Non-pigmented ciliary epithelial cell (primary cell): ENCODE measurements at regions not wholly inside any gene's neighbourhood (a gene's known extent, or its start where the extent isn't known, plus 50 kb on each side); places are given as distances from the start of the nearest gene placed in this dataset.

Source experiments
- DNase-seq: peaks from one replicate; pipeline ENCODE4 v3.0.0-alpha.2; 2010; ENCODE audit warnings: low read depth

DNA sequence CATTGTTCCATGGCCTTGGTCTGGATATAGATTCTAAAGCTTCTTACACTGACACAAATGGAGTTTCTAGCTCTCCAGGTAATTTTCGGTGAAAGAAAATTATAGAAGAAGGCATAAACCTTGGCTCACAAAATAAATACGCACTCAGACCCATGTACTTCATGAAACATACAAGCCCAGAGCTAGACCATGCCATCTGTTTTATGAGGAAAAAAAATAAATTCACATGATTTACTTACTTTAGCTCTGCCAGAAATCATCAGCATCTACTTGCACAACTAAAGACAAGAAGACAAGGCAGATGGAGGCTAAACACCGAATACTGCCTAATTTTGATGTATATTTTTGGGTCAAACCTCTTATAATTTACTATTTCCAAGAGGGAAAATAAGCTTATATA, 197.4 kb upstream of the KLF14 start:
- DNase-seq, result no peak

DNA sequence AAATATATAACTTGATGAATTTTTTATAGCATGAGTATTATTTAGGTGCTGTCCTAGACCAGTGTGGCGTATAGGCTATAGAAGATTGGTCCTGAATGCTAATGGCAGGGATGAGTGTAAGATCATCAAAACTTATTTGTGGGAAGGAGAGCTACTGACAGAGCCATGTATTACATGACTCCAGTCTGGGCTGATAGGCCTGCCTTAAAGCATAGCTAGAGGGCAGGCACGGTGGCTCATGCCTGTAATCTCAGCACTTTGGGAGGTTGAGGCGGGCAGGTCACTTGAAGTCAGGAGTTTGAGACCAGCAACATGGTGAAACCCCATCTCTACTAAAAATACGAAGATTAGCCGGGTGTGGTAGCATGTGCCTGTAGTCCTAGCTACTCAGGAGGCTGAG, 198.1 kb upstream of the KLF14 start:
- DNase-seq, result no peak

DNA sequence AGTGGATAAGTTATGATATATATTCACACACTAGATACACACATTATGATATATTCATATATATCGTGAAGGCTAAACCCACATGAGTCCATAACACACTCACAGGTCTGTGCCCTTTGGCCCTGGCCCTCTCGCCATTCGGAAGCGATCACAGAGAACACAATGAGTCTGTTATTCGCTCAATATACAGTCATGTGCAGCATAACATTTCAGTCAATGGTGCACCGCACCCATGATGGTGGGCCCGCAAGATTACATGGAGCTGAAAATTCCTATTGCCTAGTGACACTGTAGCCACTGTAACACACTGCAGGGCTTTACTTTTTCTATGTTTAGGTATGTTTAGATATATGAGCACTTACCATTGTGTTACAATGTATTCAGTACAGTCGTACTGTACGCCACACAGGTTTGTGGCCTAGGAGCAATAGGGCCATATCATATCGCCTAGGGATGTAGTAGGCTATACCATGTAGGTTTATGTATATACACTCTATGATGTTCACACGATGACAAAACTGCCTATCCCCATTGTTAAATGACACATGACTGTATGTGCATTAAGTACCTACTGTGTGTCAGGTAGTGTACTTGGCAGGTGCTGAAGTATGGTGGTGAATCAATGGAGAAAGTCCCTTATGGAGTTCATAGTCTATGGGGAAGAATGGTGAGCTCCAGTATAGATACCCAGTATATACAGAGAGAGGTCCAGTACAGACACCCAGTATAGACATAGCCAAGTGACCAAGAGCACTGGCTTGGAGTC, 198.8 kb upstream of the KLF14 start:
- DNase-seq, result no peak

DNA sequence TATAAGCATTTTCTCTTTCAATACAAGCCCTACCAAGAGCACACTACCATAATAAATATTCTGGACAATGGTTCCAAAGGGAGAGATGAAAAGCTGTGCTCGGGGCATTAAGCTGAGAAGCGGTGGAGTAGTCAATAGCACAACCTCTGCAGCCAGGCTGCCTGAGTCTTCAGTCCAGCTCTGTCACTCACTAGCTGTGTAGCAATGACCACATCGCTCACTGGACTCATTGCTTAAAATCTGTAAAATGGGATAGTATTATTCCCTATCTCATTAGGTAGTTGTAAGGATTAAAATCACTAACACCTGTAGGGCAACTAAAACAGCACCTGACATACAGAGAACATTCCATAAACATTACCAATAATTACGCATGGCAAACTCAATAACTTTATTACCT, 199.9 kb upstream of the KLF14 start:
- no peak for DNase-seq

DNA sequence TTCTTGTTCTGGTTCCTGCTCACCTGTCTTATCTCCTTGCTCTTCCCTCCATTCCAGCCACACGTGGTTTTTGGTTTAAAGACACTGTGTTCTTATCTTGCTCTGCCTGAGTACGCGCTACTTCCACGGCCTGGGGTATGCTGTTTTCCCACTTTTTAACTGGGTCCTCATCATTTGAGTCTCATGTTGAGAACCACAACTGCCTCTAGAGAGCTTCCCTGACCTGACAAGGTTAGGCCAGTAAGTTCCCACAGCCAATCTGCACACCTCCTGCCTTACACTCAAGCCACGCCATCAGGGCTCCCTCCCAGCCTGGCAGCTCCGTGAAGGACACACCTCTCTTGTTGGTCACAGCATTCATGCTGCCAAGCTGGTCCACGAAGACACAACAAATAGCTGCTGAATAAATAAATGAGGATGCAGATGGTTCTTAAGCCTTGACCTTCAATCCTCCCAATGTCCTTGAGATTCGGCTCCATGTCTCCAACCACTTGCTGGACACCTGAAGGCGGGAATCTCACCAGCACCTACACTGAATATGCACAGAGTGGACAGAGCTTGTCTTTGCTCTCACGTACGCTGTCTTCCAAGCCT, 201.7 kb upstream of the KLF14 start:
- no peak for DNase-seq

DNA sequence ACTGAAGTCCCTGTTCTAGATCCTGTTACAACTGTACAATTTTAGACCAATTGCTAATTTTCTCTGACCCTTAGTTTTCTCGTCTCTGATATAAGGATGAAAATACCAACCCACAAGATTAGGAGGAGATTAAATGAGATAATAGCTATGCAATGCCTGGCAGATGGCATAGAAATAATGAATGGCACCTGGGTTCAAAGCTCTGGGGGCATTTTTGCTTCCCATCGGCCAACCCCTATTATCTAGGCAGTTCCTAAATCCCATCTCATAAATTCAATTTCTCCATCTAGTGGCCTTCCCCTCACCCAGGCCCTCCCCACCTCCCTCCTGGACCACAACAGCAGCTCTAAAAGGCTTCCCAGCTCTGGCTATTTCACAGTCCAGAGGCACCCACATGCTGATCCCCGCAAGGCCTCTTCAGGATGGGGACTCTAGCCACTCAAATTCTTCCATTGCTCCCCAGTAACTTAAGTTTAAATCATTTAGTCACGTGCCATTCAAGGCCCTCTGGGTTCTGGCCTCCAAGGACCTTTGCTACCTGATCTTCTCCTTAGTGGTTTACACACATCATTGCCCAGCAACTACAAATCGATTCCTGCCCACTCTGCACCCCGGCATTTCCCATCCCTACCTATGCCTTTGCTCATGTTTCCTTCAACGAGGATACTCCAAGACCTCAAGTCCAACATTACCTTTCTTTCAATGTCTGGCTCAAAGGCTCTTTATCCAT, 202.4 kb upstream of the KLF14 start:
- no peak for DNase-seq

DNA sequence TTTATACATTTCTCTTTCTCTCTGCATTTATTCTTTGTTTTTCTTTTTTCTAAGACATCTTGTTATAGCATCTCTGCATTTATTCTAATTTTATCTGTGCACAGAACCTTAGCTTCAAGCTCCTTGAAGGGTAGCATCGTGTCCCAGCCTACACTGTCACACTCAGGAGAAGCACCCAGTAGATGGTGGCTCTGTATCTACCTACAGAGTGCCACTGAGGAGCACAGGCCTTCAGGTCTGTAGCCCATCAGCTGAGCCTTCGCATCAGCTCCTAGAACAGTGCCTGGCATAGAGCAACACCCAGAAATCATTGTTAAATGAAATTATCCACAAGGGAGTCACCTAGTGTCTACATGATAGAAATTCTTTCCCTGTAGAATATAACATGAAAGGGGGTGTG, 203.0 kb upstream of the KLF14 start:
- no peak for DNase-seq

DNA sequence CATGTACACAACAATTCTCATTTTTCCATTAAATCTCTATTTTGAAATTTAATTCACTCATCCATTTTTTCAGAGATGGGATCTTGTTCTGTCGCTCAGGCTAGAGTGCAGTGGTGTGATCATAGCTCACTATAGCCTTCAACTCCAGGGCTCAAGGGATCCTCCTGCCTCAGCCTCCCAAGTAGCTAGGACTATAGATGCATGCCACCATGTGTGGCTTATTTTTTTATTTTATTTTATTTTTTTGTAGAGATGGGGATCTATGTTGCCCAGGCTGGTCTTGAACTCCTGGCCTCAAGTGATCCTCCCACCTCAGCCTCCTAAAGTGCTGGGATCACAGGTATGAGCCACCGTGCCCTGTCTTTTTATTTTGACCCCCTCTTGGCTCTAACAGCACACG, 203.8 kb upstream of the KLF14 start:
- DNase-seq, result no peak

DNA sequence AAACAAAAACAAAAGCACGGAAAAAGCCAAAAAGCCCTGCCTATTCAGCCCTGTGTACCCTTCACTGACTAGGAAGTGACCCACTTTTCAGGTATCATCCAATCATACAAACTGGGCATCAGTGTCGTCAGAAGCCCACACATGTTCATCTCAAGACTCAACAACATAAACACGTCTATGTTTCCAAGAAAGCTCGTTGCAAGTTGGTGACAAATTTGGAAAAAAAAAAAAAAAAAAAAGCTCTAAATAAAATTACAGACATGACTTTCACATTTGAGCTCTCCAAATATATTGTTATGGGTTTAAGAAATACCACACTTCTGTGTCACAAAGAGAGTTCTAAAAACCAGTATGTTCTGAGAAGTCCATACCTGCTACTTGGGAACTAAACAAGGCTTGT, 204.7 kb upstream of the KLF14 start:
- DNase-seq, result no peak

DNA sequence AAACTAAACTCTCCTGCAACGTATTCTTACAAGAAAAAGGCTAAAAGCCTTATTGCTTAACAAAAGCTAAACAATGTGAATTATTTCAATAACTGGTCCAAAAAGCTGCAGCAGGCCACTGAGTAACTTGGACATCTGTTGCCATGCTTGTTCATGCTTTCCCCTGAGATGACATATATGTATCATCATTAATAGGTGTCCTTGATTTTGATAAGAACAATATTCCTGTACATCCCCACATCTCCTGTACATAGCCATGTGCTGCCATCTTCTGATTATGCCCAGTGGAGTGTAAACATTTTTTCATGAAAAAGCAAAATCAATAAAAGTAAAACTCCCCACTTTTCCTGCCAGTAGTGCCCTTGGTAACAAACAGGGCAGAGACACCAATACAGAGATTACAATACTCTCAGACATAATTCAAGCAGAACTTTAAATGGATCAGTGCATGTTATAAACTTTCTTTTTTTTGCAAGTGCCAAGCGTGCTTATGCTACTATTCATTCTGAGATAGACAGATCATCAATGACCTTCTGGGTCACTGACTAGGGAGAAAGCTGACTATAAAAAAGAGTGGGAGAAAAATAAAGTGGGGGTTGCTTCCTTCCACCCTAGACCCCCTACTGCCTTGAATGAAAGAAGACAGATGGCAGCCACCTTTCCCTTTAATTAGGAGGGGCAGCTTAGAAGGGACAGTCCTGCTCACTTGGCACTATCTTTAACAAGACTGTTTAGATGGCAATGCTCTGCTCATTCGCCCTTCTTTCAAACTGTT, 205.5 kb upstream of the KLF14 start:
- no peak for DNase-seq

DNA sequence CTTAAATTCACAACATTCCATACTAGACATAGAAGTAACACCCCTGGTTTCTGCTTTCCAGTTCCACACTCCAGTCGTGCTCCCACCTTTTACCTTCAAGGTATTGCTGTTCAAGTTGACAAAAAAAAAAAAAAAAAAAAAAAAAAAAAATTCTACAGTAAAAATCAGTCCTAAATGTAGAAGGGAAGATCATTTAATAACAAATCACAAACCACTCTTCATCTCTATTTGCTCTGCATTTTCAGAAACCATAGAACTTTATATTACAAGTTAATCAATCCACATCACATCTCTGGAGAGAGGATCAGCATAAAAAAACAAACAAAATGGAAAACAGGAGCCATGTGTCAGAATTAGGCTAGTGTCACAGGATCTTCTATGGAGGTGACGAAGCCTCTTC, 206.3 kb upstream of the KLF14 start:
- no peak for DNase-seq

DNA sequence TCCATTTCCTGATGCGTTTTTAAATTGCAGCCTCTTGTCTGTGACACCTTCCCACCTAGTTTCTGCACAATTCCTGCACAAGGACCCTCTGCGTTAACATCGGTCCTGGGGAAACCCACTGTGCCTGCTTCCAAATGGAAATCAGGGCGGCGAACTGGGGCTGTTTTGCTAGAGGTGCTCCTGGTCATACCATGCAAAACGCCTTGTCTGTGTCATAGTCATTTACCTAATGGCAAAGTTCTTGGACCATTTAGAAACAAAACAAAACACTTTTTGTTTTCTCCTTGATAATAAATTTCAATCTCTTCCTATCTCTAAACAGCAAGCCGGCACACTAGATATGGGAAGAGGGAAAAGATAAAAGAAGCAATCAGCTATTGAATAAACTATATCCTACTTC, 206.9 kb upstream of the KLF14 start:
- no peak for DNase-seq

DNA sequence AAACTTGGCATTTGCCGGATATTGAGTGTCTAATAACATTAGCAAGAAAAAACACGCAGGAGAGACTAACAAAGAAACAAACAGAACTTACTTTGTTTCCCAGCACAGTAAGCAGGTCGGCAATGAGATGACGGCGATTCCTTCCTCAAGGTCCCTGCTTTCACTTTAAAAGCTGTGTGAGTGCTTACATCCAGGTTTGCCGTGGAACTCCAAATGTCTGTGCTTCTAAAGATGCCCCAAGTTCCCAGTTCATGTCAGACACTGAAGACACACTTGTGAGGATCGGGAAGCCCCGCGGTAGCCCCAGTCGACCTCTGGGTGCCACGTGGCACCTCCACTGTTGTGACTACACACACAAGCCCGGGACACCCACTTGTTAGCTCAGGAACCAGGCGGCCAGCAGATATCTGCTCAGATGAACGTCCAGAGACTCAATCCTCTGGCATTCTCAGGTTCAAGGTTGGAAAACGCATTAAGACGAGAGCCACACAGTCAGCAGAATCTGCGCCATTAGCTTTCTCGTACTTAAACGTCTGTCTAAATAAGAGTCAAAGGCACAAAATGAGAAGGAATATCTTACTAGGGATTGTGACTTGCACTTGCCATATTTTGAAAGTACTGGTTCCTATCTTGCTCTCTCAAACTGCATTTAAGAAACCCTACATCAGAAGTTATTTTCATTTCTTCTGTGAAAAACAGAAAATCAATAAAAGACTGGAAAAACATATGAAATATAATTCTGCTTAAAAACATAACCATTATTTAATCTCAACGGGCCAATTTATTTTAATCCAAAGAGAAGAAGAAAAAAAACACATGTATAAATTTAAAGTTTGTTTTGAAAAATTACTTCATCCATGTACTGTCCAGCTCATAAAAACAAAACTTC, 207.6 kb upstream of the KLF14 start:
- no peak for DNase-seq

DNA sequence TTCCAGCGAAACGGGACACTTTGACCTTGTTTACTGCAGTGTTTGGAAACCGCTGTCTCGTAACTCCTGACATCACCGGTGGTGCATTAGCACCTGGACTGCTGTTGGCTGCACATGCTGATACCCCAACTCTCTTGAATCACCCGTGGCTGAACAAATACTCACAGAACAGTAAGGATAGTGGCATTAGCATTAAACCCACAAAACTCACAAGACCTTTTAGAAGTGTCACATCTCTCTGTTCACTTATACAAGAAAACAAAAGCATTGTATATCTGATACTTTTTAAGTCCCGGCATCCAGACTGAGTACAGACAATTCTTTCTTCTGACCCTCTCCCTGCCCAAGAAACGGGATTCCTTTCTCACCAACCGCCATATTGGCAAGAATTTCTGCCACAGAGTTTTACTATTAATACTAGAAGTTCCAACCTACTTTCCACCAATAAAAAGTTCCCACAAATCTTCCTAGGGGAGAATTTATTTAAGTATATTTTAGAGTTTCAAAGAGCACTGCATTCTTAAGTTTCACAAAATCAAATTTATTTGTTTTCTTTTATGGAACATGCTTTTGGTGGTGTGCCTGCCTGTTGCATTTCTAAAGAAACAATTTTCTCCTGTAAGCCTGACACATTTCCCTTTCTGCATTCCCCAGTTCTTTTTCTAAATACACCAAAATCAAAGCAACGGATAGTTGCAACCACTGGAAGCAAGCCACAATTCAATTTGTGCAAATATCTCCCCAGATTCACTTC, 208.4 kb upstream of the KLF14 start:
- DNase-seq, result no peak

DNA sequence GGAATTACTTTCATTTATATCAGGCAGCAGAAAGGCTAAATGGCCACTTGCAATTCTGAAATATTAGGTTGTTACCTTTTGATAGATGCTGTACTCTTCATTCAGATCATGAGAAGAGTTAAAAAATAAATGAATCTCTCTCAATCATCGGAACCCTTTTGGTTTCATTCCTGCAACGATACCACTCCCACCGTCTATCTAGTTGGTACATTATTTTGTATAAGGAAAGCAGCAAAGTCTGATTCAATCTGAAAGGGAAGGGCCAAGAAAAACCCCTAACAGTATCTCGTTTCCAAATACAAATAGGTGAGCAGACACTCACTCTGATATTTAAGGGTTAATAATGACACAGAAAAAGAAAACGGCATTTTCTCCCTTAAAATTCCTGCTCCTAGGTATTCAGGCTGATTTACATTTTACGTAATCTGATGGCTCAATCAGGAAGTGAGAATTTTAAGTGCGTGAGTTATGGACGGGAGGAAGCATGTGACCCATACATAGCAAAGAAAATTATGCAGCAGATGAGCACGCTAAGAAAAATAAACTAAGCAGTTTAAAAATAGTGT, 209.4 kb upstream of the KLF14 start:
- DNase-seq, result no peak

DNA sequence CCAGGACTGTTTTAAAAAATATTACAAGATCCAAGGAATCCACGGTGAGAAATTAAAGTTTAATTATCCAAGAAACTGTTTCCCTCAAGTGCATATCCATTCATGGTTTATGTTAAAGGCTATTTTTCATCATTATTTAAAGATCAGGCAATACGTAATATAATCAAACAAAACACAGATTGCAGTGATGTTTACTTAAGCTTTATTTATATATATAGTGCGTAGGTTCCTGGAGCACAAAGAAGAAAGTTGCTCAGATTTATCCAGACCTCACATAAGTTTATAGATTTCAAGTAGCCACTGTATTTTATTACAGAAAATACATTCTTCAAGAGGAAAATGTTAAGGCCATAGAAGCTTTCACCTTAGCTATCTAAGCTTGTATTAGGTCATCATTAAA, 210.0 kb upstream of the KLF14 start:
- no peak for DNase-seq

DNA sequence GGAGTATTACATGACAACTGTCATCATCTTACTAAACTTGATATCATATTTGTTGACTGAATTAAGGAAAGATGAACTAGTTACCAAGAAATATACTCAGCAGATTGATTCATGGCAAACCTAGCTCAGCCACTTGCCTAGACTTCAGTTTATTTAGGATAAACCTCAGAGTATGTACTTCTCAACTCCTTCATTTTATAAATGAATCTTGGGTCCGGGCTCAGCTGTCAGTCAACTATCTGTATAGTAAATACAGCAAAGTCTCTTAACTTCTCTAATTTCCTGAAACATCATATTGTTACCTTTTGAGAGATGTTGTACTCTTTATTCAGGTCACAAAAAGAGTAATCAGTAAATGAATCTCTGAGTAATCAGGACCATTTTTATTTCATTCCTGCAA, 211.0 kb upstream of the KLF14 start:
- no peak for DNase-seq

DNA sequence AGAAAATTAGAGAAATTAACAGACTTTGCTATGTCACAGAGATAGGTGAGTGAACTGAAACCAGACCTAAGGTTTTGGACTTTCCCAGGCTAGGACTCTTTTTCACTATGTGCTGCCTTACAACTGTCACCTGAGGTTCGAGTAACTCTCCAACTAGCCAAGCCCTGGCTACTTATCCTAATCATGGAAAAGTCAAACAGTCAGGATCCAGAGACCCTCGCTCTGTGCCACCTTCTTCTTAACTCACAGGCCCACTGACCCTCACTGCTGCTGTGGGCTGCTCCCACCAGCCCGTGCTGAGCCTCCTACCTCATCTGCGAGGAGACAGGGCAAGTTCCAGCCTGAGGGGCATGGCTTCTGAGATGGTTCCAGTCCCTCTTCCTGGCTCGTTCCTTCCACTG, 211.4 kb upstream of the KLF14 start:
- no peak for DNase-seq

DNA sequence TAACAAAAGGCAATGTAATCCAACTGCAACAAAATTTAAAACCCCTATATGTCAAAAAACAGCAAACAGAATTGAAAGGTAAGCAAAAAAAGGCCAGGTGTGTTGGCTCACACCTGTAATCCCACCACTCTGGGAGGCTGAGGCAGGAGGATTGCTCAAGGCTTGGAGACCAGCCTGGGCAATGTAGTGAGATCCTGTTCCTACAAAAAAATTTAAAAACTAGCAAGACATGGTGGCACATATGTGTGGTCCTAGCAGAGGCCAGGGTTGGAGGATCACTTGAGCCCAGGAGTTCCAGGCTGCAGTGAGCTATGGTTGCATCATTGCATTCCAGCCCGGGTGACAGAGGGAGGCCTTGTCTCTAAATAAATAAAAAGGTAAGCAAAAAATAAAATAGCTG, 212.1 kb upstream of the KLF14 start:
- DNase-seq, result no peak

DNA sequence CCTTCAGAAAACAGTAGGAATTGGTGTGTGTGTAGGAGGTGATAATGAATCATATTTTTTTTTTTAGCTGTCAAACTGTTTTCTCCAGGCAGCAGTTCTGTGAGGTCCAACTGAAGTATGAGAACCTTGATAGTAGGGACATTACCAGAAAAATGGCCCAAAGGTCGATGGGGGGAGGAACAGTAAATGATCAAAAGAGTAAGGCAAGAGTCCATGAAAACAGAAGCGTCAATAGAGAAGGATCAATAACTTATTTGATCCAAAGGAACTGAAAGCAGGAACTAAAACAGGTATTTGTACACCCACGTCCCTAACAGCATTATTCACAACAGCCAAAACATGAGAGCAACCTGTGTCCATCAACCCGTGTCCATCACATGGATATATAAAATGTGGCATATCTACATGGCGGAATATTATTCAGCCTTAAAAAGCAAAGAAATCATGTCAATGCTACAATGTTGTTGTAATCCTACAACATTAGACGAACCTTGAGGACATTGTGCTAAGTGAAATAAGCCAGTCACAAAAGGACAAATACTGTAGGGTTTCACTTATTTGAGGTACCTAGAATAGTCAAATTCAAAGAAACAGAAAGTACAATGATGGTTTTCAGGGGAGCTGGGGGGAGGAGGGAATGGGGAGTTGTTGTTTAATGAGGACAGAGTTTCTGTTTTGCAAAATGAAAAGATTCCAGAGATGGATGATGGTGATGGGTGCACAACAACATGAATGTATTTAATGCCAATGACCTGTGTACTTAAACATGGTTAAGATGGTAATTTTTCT, 214.0 kb upstream of the KLF14 start:
- no peak for DNase-seq
